HCT116 (cell line): ENCODE measurements at regions not wholly inside any gene's neighbourhood (a gene's known extent, or its start where the extent isn't known, plus 50 kb on each side); places are given as distances from the start of the nearest gene placed in this dataset.

Experiments
- ATAC-seq: fragments of 200-7000 bp; cut with Tn5 transposase; 2 replicates; pipeline ENCODE4 v1.9.1; 2020; ENCODE audit warnings: mild to moderate bottlenecking, moderate library complexity
- BruUV-seq: library from RNA; stranded (reverse); fragments of 400-500 nt; replicated peaks from 2 replicates; lab custom pipeline; 2021; lab: Mats Ljungman, UMichigan
- CTCF ChIA-PET: fragments of 300-600 bp; sonication (Branson Sonifier 250); formaldehyde crosslinking; loops from one replicate; lab custom pipeline; 2021; ENCODE audit warnings: antibody characterized with exemption; lab: Charles Lee
- POLR2A ChIA-PET: fragments of 300-600, 350-600 bp; sonication (Branson Sonifier 250); formaldehyde crosslinking; loops from one replicate; lab custom pipeline; 2021; ENCODE audit warnings: antibody characterized with exemption; lab: Charles Lee
- RAD21 ChIA-PET, 2 experiments: fragments of 300-600 bp; sonication (Branson Sonifier 250); formaldehyde crosslinking; loops; one replicate each; lab custom pipeline; 2023; ENCODE audit warnings: low total read pairs in 2 of 2; ENCODE audit not compliant: uncharacterized antibody in 2 of 2, unreplicated experiment in 2 of 2, low non-redundant PET in 1 of 2; lab: Charles Lee
- DNase-seq: peaks from one replicate; pipeline ENCODE4 v3.0.0-alpha.2; 2010; ENCODE audit warnings: low read depth, low spot score
- H2AFZ ChIP-seq: fragments of 200-600 bp; shearing (Covaris generic), sonication (generic); 2 replicates; pipeline ENCODE4 v1.6.1; 2017; ENCODE audit warnings: low read depth, mixed run types, mixed read lengths, antibody characterized with exemption, low read length; ENCODE audit not compliant: poor library complexity, severe bottlenecking
- H3K27ac ChIP-seq: 2 replicates; pipeline ENCODE4 v1.5.1; 2012; ENCODE audit warnings: low read depth, low read length
- H3K27me3 ChIP-seq: fragments of 200-600 bp; sonication (generic); 2 replicates; pipeline ENCODE4 v1.6.1; 2016; ENCODE audit warnings: mixed run types, low read length, mixed read lengths; ENCODE audit not compliant: insufficient read depth
- H3K36me3 ChIP-seq, 2 experiments: fragments of 200-500 bp in 1 of 2; fragments of 200-600 bp in 1 of 2; sonication (Bioruptor generic) in 1 of 2; sonication (generic) in 1 of 2; 2 replicates each; pipeline versions ENCODE4 v1.5.1 to v1.6.1; 2014 to 2016; ENCODE audit warnings: low read length in 2 of 2, inconsistent platforms in 1 of 2, mixed read lengths in 1 of 2, mixed run types in 1 of 2; ENCODE audit not compliant: insufficient read depth in 2 of 2, control insufficient read depth in 1 of 2
- H3K4me1 ChIP-seq, 2 experiments: fragments of 200-600 bp in 1 of 2; sonication (generic) in 1 of 2; 2 replicates each; pipeline versions ENCODE4 v1.5.1 to v1.6.1; 2012 to 2017; ENCODE audit warnings: low read length in 2 of 2, inconsistent platforms in 1 of 2, mild to moderate bottlenecking in 1 of 2, mixed read lengths in 1 of 2, mixed run types in 1 of 2, moderate library complexity in 1 of 2; ENCODE audit not compliant: insufficient read depth in 2 of 2, control insufficient read depth in 1 of 2
- H3K4me2 ChIP-seq: fragments of 200-600 bp; sonication (generic); 2 replicates; pipeline ENCODE4 v1.6.1; 2017; ENCODE audit warnings: mixed run types, low read length, mixed read lengths
- H3K4me3 ChIP-seq, 2 experiments: fragments of 200-600 bp in 1 of 2; sonication (generic) in 1 of 2; replicated peaks in 1 of 2; 2 replicates each; pipeline ENCODE4 v1.5.1; 2011 to 2016; ENCODE audit warnings: low read length in 2 of 2, control low read depth in 1 of 2, low read depth in 1 of 2, mild to moderate bottlenecking in 1 of 2, mixed read lengths in 1 of 2, mixed run types in 1 of 2
- H3K79me2 ChIP-seq: fragments of 200-600 bp; sonication (generic); 2 replicates; pipeline ENCODE4 v1.6.1; 2017; ENCODE audit warnings: mild to moderate bottlenecking, mixed run types, low read length, moderate library complexity, mixed read lengths; ENCODE audit not compliant: insufficient read depth
- H3K9ac ChIP-seq: fragments of 200-600 bp; sonication (generic); 2 replicates; pipeline ENCODE4 v1.6.1; 2016; ENCODE audit warnings: low read length, mixed read lengths
- H3K9me2 ChIP-seq: fragments of 200-600 bp; sonication (generic), shearing (Covaris generic); 2 replicates; pipeline ENCODE4 v1.6.1; 2017; ENCODE audit warnings: mixed run types, mild to moderate bottlenecking, moderate library complexity; ENCODE audit not compliant: insufficient read depth
- H3K9me3 ChIP-seq, 2 experiments: fragments of 200-500 bp in 1 of 2; fragments of 200-600 bp in 1 of 2; sonication (Bioruptor generic) in 1 of 2; sonication (generic) in 1 of 2; 2 replicates each; pipeline ENCODE4 v1.6.1; 2014 to 2017; ENCODE audit warnings: low read length in 2 of 2, mixed read lengths in 2 of 2, inconsistent platforms in 1 of 2, low read depth in 1 of 2, mild to moderate bottlenecking in 1 of 2, mixed run types in 1 of 2, moderate library complexity in 1 of 2; ENCODE audit not compliant: control insufficient read depth in 1 of 2, insufficient read depth in 1 of 2
- H4K20me1 ChIP-seq: fragments of 200-600 bp; sonication (generic), shearing (Covaris generic); 2 replicates; pipeline ENCODE4 v1.6.1; 2017; ENCODE audit warnings: mixed run types, mild to moderate bottlenecking, moderate library complexity; ENCODE audit not compliant: insufficient read depth
- CBX3 ChIP-seq: IDR thresholded peaks from 2 replicates; pipeline ENCODE4 v1.6.1; 2012; ENCODE audit warnings: low read depth
- CEBPB ChIP-seq: IDR thresholded peaks from 2 replicates; pipeline ENCODE4 v1.6.1; 2012; ENCODE audit warnings: low read depth
- EGR1 ChIP-seq: IDR thresholded peaks from 2 replicates; pipeline ENCODE4 v1.6.1; 2012; ENCODE audit warnings: low read depth
- ELF1 ChIP-seq: IDR thresholded peaks from 2 replicates; pipeline ENCODE4 v1.6.1; 2012; ENCODE audit warnings: low read depth, borderline replicate concordance
- EZH2 ChIP-seq: fragments of 200-600 bp; sonication (generic); IDR thresholded peaks from 2 replicates; pipeline ENCODE4 v1.6.1; 2017; ENCODE audit warnings: antibody characterized with exemption, mixed run types
- EZH2phosphoT487 ChIP-seq: fragments of 200-600 bp; IDR thresholded peaks from 2 replicates; pipeline ENCODE4 v1.6.1; 2018; ENCODE audit warnings: antibody characterized with exemption, borderline replicate concordance
- JUND ChIP-seq: IDR thresholded peaks from 2 replicates; pipeline ENCODE4 v1.6.1; 2012
- POLR2A ChIP-seq: IDR thresholded peaks from 2 replicates; pipeline ENCODE4 v1.7.0; 2011; ENCODE audit warnings: borderline replicate concordance; ENCODE audit not compliant: insufficient read depth, insufficient read length; ENCODE audit errors: extremely low read depth
- POLR2AphosphoS5 ChIP-seq: IDR thresholded peaks from 2 replicates; pipeline ENCODE4 v1.6.1; 2011; ENCODE audit warnings: mild to moderate bottlenecking, low read depth, low read length, moderate library complexity
- RAD21 ChIP-seq: IDR thresholded peaks from 2 replicates; pipeline ENCODE4 v1.6.1; 2012; ENCODE audit warnings: low read depth, mild to moderate bottlenecking
- SRF ChIP-seq: IDR thresholded peaks from 2 replicates; pipeline ENCODE4 v1.6.1; 2012; ENCODE audit warnings: low read depth
- TCF7L2 ChIP-seq: IDR thresholded peaks from 2 replicates; pipeline ENCODE4 v1.7.0; 2011; ENCODE audit warnings: borderline replicate concordance, inconsistent platforms; ENCODE audit not compliant: insufficient read depth, insufficient read length; ENCODE audit errors: extremely low read depth
- YY1 ChIP-seq: IDR thresholded peaks from 2 replicates; pipeline ENCODE4 v1.6.1; 2011; ENCODE audit warnings: low read length, low read depth, moderate library complexity, mild to moderate bottlenecking; ENCODE audit not compliant: insufficient replicate concordance; ENCODE audit errors: extremely low read depth
- ZNF274 ChIP-seq: fragments of 200-500 bp; sonication (Bioruptor generic); IDR thresholded peaks from 2 replicates; pipeline ENCODE4 v1.6.1; 2014; ENCODE audit warnings: mild to moderate bottlenecking, low read depth, low read length, inconsistent platforms
- intact Hi-C: fragments of 100-400 bp; cut with micrococcal nuclease; formaldehyde crosslinking; loops from 2 replicates; pipeline ENCODE4 v1.10.0; 2022
- TF ChIP-seq, protein P1 (sequence below): IDR thresholded peaks from 2 replicates; pipeline ENCODE4 v1.6.1; 2012; ENCODE audit warnings: low read depth
- TF ChIP-seq, protein P2 (sequence below): IDR thresholded peaks from 2 replicates; pipeline ENCODE4 v1.6.1; 2011; ENCODE audit warnings: mild to moderate bottlenecking, low read length, moderate library complexity; ENCODE audit not compliant: insufficient replicate concordance; ENCODE audit errors: extremely low read depth
- TF ChIP-seq, protein P3 (sequence below): IDR thresholded peaks from 2 replicates; pipeline ENCODE4 v1.6.1; 2012
- TF ChIP-seq, protein P4 (sequence below), 3 experiments: fragments of 200-600 bp in 1 of 3; sonication (generic) in 1 of 3; IDR thresholded peaks in 2 of 3; conservative IDR thresholded peaks in 1 of 3; 2 replicates each; pipeline ENCODE4 v1.5.1; 2012 to 2017; ENCODE audit warnings: low read depth in 2 of 3, low read length in 2 of 3, antibody characterized with exemption in 1 of 3, borderline replicate concordance in 1 of 3, control low read depth in 1 of 3, mild to moderate bottlenecking in 1 of 3, mixed read lengths in 1 of 3, mixed run types in 1 of 3, moderate library complexity in 1 of 3; ENCODE audit not compliant: insufficient read depth in 1 of 3

DNA sequence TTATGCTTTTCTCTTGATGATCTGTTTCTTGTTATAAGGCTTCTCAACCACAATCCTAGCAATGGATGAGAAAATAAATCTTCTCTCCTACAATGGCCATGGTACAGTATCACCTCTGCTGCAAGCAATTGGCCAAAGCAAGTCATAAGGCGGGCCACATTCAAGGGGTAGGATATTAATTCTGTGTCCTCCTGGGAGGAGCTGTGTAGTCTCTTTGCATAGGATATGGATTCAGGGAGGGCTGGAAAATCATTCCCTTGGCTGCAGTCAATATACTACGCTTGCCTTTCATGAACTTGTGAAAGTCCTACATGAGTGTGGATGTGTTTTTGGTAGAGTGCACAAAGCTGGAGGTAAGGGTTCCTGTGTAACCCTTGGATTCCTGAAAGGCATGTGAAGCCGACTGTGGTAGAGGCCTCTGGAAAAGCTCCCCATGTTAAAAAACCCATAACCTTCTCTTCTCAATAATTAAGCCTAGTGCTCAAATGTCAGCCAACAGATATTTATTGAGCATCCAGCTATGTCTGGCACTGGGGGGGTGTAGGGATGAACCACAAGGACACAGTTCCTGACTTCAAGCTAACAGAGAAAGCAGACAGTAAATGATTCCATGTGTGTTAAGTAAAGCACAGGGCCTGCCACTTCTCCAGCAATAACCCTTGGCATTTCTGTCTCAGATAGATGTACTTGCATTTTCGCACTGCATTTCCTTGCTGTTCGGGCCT, 147.6 kb upstream of the HS3ST3A1 start (continued):
- TF ChIP-seq, protein P1, sequence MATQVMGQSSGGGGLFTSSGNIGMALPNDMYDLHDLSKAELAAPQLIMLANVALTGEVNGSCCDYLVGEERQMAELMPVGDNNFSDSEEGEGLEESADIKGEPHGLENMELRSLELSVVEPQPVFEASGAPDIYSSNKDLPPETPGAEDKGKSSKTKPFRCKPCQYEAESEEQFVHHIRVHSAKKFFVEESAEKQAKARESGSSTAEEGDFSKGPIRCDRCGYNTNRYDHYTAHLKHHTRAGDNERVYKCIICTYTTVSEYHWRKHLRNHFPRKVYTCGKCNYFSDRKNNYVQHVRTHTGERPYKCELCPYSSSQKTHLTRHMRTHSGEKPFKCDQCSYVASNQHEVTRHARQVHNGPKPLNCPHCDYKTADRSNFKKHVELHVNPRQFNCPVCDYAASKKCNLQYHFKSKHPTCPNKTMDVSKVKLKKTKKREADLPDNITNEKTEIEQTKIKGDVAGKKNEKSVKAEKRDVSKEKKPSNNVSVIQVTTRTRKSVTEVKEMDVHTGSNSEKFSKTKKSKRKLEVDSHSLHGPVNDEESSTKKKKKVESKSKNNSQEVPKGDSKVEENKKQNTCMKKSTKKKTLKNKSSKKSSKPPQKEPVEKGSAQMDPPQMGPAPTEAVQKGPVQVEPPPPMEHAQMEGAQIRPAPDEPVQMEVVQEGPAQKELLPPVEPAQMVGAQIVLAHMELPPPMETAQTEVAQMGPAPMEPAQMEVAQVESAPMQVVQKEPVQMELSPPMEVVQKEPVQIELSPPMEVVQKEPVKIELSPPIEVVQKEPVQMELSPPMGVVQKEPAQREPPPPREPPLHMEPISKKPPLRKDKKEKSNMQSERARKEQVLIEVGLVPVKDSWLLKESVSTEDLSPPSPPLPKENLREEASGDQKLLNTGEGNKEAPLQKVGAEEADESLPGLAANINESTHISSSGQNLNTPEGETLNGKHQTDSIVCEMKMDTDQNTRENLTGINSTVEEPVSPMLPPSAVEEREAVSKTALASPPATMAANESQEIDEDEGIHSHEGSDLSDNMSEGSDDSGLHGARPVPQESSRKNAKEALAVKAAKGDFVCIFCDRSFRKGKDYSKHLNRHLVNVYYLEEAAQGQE = no peak
- TF ChIP-seq RAD21 (no peak), POLR2AphosphoS5 (no peak), JUND (no peak), EZH2 (no peak), EGR1 (no peak), SRF (no peak), CBX3 (no peak), YY1 (no peak)
- TF ChIP-seq, all 23 proteins: peak for 0

DNA sequence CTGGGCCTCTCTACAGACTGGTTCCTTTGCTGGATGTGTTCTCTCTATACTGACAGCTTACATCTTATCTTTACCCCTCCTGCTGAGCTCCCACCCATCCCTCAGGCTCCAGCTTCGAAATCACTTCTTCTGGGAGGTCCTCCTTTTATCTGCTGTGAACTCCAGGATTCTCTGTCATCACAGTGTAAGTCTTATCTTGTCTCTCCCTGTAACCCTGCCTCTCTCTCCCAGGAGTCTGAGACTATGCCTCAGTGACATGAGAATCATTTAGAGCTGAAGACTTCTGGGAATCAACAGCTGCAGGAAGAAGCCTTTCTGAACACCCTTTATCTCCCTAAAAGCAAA, 148.1 kb upstream of the HS3ST3A1 start:
- H3K36me3 ChIP-seq = no peaks in the 10 kb centered on the region
- intact Hi-C loops = no loop called here
- TF ChIP-seq, protein P2, sequence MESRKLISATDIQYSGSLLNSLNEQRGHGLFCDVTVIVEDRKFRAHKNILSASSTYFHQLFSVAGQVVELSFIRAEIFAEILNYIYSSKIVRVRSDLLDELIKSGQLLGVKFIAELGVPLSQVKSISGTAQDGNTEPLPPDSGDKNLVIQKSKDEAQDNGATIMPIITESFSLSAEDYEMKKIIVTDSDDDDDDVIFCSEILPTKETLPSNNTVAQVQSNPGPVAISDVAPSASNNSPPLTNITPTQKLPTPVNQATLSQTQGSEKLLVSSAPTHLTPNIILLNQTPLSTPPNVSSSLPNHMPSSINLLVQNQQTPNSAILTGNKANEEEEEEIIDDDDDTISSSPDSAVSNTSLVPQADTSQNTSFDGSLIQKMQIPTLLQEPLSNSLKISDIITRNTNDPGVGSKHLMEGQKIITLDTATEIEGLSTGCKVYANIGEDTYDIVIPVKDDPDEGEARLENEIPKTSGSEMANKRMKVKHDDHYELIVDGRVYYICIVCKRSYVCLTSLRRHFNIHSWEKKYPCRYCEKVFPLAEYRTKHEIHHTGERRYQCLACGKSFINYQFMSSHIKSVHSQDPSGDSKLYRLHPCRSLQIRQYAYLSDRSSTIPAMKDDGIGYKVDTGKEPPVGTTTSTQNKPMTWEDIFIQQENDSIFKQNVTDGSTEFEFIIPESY = no peak
- TF ChIP-seq SRF (no peak), EZH2 (no peak), EZH2phosphoT487 (no peak), ELF1 (no peak), TCF7L2 (no peak), EGR1 (no peak), CEBPB (no peak), JUND (no peak), ZNF274 (no peak), POLR2A (no peak)
- TF ChIP-seq, protein P3, sequence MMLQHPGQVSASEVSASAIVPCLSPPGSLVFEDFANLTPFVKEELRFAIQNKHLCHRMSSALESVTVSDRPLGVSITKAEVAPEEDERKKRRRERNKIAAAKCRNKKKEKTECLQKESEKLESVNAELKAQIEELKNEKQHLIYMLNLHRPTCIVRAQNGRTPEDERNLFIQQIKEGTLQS = no peak
- TF ChIP-seq, protein P4, sequence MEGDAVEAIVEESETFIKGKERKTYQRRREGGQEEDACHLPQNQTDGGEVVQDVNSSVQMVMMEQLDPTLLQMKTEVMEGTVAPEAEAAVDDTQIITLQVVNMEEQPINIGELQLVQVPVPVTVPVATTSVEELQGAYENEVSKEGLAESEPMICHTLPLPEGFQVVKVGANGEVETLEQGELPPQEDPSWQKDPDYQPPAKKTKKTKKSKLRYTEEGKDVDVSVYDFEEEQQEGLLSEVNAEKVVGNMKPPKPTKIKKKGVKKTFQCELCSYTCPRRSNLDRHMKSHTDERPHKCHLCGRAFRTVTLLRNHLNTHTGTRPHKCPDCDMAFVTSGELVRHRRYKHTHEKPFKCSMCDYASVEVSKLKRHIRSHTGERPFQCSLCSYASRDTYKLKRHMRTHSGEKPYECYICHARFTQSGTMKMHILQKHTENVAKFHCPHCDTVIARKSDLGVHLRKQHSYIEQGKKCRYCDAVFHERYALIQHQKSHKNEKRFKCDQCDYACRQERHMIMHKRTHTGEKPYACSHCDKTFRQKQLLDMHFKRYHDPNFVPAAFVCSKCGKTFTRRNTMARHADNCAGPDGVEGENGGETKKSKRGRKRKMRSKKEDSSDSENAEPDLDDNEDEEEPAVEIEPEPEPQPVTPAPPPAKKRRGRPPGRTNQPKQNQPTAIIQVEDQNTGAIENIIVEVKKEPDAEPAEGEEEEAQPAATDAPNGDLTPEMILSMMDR (IDR thresholded peaks at IDR 0.05 in 2 of 3, conservative IDR thresholded peaks at IDR 0.05 in 1 of 3; ENCODE audit: borderline replicate concordance in 1 of 3, insufficient read depth in 1 of 3, low read depth in 2 of 3, low read length in 2 of 3) = no peak

More for the DNA sequence above, 148.1 kb upstream of the HS3ST3A1 start:
- ATAC-seq (no peak), DNase-seq (no peak)
- H3K9me2 ChIP-seq = no peaks in the 10 kb centered on the region
- ChIA-PET POLR2A (no interaction called here), CTCF (no interaction called here), RAD21 (no interaction called here)
- BruUV-seq = no TSS peak
- no peaks in the 10 kb centered on the region for H3K9me3 ChIP-seq
- no peak overlapping the region for H3K27ac ChIP-seq
- no peak overlapping the region for H3K4me2 ChIP-seq
- no peak overlapping the region for H3K9ac ChIP-seq
- H3K79me2 ChIP-seq = no peaks in the 10 kb centered on the region
- H4K20me1 ChIP-seq = no peaks in the 10 kb centered on the region
- H3K4me3 ChIP-seq = no peak overlapping the region
- peaks cover 3% of the 10 kb centered on the region; the same call in 1 of the 2 replicates for H3K27me3 ChIP-seq
- H3K4me1 ChIP-seq = no peaks in the 10 kb centered on the region
- no peak overlapping the region for H2AFZ ChIP-seq
